SJCRH30 (cell line): ENCODE measurements at regions not wholly inside any gene's neighbourhood (a gene's known extent, or its start where the extent isn't known, plus 50 kb on each side); places are given as distances from the start of the nearest gene placed in this dataset.
A peak's percentile ranks its signal among the peaks of the same experiment; 100 is the strongest.

Experiments
- DNase-seq, 2 experiments: peaks; one replicate each; pipeline ENCODE4 v3.0.0-alpha.2; 2015 to 2020
- H3K27ac ChIP-seq: fragments of 250-450 bp; sonication (Bioruptor Pico); 2 replicates; pipeline ENCODE4 v1.5.1; 2020; ENCODE audit warnings: mild to moderate bottlenecking, moderate library complexity
- H3K27me3 ChIP-seq: fragments of 250-450 bp; sonication (Bioruptor Pico); 2 replicates; pipeline ENCODE4 v1.5.1; 2020; ENCODE audit warnings: mild to moderate bottlenecking, moderate library complexity
- H3K36me3 ChIP-seq: fragments of 250-450 bp; sonication (Bioruptor Pico); 2 replicates; pipeline ENCODE4 v1.5.1; 2020; ENCODE audit warnings: mild to moderate bottlenecking, moderate library complexity
- H3K4me1 ChIP-seq: fragments of 250-450 bp; sonication (Bioruptor Pico); 2 replicates; pipeline ENCODE4 v1.5.1; 2020; ENCODE audit warnings: mild to moderate bottlenecking, moderate library complexity
- H3K4me3 ChIP-seq: fragments of 250-450 bp; sonication (Bioruptor Pico); 2 replicates; pipeline ENCODE4 v1.5.1; 2020; ENCODE audit warnings: mild to moderate bottlenecking, moderate library complexity
- H3K9me3 ChIP-seq: fragments of 250-450 bp; sonication (Bioruptor Pico); replicated peaks from 2 replicates; pipeline ENCODE4 v1.5.1; 2020; ENCODE audit warnings: mild to moderate bottlenecking, moderate library complexity

- no peaks in the 10 kb centered on the region for H3K9me3 ChIP-seq
- H3K36me3 ChIP-seq = no peaks in the 10 kb centered on the region
- H3K4me1 ChIP-seq = no peaks in the 10 kb centered on the region
Observed at GRCh38 chrX:65610481-65610880, 57.0 kb upstream of the MSN start.

GRCh38 chrX:65610040-65610439, 57.4 kb upstream of the MSN start:
- H3K36me3 ChIP-seq = no peaks in the 10 kb centered on the region
- H3K27ac ChIP-seq = no peak overlapping the region
- no peak for DNase-seq
- no peak overlapping the region for H3K4me3 ChIP-seq
- no peaks in the 10 kb centered on the region for H3K27me3 ChIP-seq
- H3K9me3 ChIP-seq = no peaks in the 10 kb centered on the region
- H3K4me1 ChIP-seq = no peaks in the 10 kb centered on the region

More at GRCh38 chrX:65610481-65610880, 57.0 kb upstream of the MSN start:
- no peak overlapping the region for H3K4me3 ChIP-seq
- no peaks in the 10 kb centered on the region for H3K27me3 ChIP-seq
- no peak overlapping the region for H3K27ac ChIP-seq
- no peak for DNase-seq

DNA sequence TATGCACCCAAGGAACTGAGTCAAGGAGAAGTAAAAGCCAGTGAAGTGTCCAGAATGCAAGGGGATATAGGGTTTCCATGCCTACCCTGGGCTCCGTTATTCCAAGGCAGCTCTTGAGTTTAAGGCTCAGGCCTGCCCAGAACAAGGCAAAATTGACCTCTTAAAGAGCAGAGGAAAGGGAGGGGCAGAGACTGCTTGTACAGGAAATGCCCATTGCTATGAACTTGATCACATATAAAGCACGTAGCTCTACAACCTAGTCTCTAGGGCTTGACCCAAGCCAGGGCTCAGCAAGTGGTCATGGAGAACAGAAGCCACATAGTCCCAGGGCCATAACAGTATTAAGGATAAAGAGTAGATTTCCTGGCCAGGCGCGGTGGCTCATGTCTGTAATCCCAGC, 58.2 kb upstream of the MSN start:
- Histone ChIP-seq H3K9me3 (no peaks in the 10 kb centered on the region), H3K4me1 (no peaks in the 10 kb centered on the region), H3K27me3 (no peaks in the 10 kb centered on the region), H3K27ac (no peak overlapping the region), H3K36me3 (no peaks in the 10 kb centered on the region), H3K4me3 (no peak overlapping the region)
- DNase-seq = no peak

DNA sequence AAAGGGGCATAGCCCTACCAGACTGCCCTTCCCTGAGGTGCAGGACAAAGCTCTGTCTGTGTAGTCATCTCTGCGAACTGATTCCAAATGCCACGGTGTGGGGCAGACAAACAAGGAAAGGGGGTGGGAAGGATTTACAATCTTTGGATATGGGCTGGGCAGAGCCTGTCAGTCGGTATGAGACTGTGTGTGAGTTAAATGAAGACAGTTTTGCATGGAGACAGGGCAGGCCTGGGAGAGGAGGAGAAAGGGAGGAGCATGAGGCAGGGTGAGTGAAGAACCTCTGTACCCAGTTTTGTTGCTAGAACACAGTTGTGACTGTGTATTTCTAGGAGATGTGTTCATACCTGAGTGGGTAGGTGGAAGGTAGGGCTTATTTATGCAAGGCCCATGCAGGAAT, 59.4 kb upstream of the MSN start:
- H3K36me3 ChIP-seq = no peaks in the 10 kb centered on the region
- H3K27ac ChIP-seq = no peak overlapping the region
- no peaks in the 10 kb centered on the region for H3K27me3 ChIP-seq
- no peaks in the 10 kb centered on the region for H3K4me1 ChIP-seq
- no peaks in the 10 kb centered on the region for H3K9me3 ChIP-seq
- DNase-seq = no peak
- no peak overlapping the region for H3K4me3 ChIP-seq

- Histone ChIP-seq H3K36me3 (no peaks in the 10 kb centered on the region), H3K4me3 (no peak overlapping the region), H3K4me1 (no peaks in the 10 kb centered on the region), H3K27me3 (no peaks in the 10 kb centered on the region), H3K27ac (no peak overlapping the region), H3K9me3 (no peaks in the 10 kb centered on the region)
- no peak for DNase-seq
Observed at GRCh38 chrX:65607070-65607742, 60.2 kb upstream of the MSN start.

- DNase-seq = no peak
- no peaks in the 10 kb centered on the region for H3K9me3 ChIP-seq
- no peak overlapping the region for H3K27ac ChIP-seq
- no peaks in the 10 kb centered on the region for H3K36me3 ChIP-seq
- no peaks in the 10 kb centered on the region for H3K27me3 ChIP-seq
- H3K4me1 ChIP-seq = no peaks in the 10 kb centered on the region
- no peak overlapping the region for H3K4me3 ChIP-seq
Observed at GRCh38 chrX:65602221-65602560, 65.3 kb upstream of the MSN start.

DNA sequence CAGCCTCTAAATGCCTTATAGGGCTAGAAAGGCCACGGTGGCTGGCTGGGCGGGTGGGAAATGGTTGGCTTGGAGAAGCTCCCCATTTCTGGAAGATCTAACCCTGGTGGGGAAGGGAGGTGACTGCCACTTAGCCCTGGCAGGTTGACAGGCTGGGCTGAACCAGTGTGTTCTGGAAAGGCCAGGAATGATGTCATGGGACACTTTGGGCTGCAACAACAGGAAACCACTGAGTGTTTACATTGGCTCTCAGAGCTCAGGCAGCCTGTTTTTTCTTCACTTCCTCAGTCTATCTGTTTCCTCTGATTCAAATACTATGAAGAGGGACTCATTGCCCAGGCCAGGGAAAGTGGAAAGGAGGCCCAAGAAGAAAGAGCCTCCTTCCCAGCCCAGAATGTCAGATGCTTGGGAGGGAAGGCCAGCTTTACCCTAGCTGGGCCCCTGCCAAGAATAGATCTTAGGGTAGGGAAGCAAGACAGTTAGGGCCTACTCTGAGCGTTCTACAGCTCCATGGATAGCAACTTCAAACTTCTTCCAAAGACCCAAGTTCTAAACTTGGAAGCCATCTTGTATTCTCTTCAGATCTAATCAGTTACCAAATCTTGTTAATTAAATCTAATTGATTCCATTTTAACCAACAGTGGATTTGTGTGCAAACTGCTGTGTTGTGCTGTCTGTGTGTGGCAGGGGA, 65.8 kb upstream of the MSN start:
- no peaks in the 10 kb centered on the region for H3K27me3 ChIP-seq
- H3K36me3 ChIP-seq = no peaks in the 10 kb centered on the region
- DNase-seq = peak in 1 of 2 experiments; percentile 6
- H3K4me3 ChIP-seq = no peak overlapping the region
- H3K9me3 ChIP-seq = no peaks in the 10 kb centered on the region
- H3K4me1 ChIP-seq = no peaks in the 10 kb centered on the region
- H3K27ac ChIP-seq = no peak overlapping the region

DNA sequence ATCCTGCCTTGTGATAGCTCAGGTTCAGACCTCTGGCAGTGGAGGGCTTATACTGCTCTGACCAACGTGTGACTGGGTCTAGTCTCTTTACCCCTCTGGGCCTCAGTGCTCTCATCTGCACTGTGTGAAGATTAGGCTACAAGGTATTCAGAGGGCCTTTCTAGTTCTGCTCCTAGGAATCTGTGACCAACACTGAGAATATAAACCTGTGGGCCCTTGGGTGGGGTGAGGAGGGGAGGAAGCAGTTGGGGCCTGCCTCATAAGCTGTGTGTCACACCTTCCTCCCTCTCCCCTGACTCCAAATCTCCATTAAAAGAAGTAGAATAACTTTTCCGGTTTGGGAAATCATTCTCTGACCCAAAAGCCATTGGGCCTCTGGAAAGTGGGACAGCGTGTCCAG, 66.3 kb upstream of the MSN start:
- Histone ChIP-seq H3K4me1 (no peaks in the 10 kb centered on the region), H3K27me3 (no peaks in the 10 kb centered on the region), H3K9me3 (no peaks in the 10 kb centered on the region), H3K36me3 (no peaks in the 10 kb centered on the region), H3K27ac (no peak overlapping the region), H3K4me3 (no peak overlapping the region)
- no peak for DNase-seq

- Histone ChIP-seq H3K27me3 (no peaks in the 10 kb centered on the region), H3K9me3 (no peaks in the 10 kb centered on the region), H3K4me3 (no peak overlapping the region), H3K27ac (no peak overlapping the region), H3K4me1 (no peaks in the 10 kb centered on the region), H3K36me3 (no peaks in the 10 kb centered on the region)
- no peak for DNase-seq
Observed at GRCh38 chrX:65600106-65600505, 65.5 kb upstream of the LAS1L start.

DNA sequence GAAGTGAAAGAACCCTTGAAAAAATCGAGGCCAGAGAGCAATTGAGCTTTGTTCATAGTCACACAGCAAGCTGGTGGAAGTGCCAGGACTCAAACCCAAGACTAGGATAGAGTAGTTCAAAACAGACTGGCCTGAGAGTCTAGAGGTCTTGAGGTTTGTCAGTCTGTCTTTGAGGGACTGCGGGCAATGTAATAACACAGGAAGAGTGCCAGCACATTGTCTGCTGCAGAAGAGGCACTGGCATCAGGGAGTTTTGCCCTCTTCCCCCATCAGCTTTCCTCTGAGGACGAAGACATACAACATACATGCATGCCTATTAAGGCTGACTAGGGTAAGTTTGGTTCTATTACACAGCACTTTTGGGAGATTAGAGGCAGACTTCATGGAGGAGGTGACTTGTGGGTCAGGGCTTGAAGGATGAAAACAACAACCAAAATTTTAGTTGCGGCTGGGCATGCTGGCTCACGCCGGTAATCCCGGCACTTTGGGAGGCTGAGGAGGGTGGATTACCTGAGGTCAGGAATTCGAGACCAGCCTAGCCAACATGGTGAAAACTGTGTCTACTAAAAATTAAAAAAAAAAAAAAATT, 64.1 kb upstream of the LAS1L start:
- no peak for DNase-seq
- H3K9me3 ChIP-seq = no peaks in the 10 kb centered on the region
- no peak overlapping the region for H3K27ac ChIP-seq
- H3K4me3 ChIP-seq = no peak overlapping the region
- no peaks in the 10 kb centered on the region for H3K36me3 ChIP-seq
- no peaks in the 10 kb centered on the region for H3K27me3 ChIP-seq
- no peaks in the 10 kb centered on the region for H3K4me1 ChIP-seq

DNA sequence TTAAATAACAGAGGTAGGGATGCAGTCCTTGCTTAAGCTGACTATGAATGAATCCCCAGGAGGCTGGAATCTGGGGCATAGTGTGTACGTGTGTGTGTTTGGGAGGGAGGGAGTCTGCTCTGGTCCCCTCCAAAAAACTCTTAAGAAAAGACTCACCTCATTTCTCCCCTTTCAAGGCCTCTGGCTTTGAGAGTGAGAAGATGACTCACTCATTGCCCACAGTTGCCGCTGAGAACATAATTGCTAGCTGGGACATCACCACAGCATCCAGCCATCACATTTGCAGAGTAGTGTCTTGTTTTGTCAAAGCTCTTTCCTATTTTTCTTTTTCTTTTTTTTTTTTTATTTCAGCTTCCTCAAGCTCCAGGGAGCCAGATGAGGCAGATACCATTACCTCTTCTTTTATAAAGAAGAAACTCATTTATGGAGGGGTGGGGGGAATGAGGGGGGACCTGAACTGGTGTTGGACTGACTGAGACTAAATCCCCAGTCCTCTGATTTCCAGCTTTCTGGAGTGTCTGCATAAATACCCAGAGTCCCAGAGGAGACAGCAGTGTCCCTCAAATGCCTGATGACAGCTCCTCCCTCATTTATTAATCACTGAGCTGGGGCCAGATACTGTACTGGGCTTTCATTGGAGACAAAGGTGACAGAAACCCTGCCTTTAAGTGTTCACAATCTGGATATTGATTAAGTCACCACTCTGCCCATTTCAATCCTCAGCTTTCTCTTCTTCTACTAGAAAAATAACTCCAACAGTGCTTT, 61.9 kb upstream of the LAS1L start:
- DNase-seq = peak in 1 of 2 experiments; percentile 33
- H3K9me3 ChIP-seq = no peaks in the 10 kb centered on the region
- H3K4me3 ChIP-seq = no peak overlapping the region
- no peaks in the 10 kb centered on the region for H3K36me3 ChIP-seq
- no peak overlapping the region for H3K27ac ChIP-seq
- no peaks in the 10 kb centered on the region for H3K27me3 ChIP-seq
- H3K4me1 ChIP-seq = no peaks in the 10 kb centered on the region

DNA sequence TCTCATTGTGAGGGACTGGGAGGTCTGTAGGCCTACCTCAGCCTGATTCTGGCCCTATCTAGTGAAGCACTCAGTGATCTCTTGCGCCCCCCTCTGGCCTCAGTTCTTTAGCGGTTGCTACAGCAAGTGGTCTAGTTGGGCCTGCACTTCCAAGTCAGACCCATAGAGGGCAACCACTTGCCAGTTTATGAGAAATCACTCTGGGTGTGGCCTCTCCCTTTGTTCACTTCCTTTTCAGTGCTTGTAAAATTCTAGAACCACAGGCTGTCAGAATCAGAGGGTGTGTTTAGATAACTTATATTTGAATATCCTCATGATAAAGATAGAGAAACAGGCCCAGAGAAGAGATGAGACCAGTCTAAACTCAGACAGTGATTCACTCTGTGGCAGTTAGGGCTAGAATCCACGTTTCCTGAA, 60.9 kb upstream of the LAS1L start:
- no peak overlapping the region for H3K27ac ChIP-seq
- no peaks in the 10 kb centered on the region for H3K27me3 ChIP-seq
- no peaks in the 10 kb centered on the region for H3K9me3 ChIP-seq
- no peak overlapping the region for H3K4me3 ChIP-seq
- no peaks in the 10 kb centered on the region for H3K36me3 ChIP-seq
- H3K4me1 ChIP-seq = no peaks in the 10 kb centered on the region
- peak; percentile 89 to 95 for DNase-seq

- Histone ChIP-seq H3K4me1 (no peaks in the 10 kb centered on the region), H3K27me3 (no peaks in the 10 kb centered on the region), H3K4me3 (no peak overlapping the region), H3K36me3 (no peaks in the 10 kb centered on the region), H3K27ac (no peak overlapping the region), H3K9me3 (no peaks in the 10 kb centered on the region)
- no peak for DNase-seq
Observed at GRCh38 chrX:65591206-65591605, 56.6 kb upstream of the LAS1L start.

DNA sequence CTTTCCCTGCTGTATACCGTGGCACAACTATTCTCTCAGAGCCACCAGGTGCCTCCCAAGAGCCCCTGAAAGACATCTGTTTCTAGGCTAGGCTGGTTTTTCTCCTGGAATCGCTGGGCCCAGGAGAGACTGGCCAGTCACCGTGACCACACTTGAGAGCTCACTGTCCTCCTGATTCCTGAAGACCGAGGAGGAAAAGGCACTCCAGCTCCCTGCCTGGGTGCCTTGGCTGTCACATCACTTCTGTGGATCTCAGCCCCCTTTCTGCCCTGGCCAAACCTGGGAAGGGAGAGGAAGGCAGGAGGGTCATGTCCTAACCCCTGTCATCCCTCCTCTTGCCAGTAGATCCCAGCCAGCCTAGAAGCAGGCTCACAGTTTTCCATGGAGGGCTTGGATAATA, 54.7 kb upstream of the LAS1L start:
- H3K36me3 ChIP-seq = no peaks in the 10 kb centered on the region
- no peak overlapping the region for H3K27ac ChIP-seq
- H3K27me3 ChIP-seq = no peaks in the 10 kb centered on the region
- H3K4me1 ChIP-seq = no peaks in the 10 kb centered on the region
- no peak overlapping the region for H3K4me3 ChIP-seq
- H3K9me3 ChIP-seq = no peaks in the 10 kb centered on the region
- DNase-seq = no peak

GRCh38 chrX:65588795-65589194, 54.2 kb upstream of the LAS1L start:
- Histone ChIP-seq H3K27me3 (no peaks in the 10 kb centered on the region), H3K4me3 (no peak overlapping the region), H3K27ac (no peak overlapping the region), H3K9me3 (no peaks in the 10 kb centered on the region), H3K4me1 (no peaks in the 10 kb centered on the region), H3K36me3 (no peaks in the 10 kb centered on the region)
- no peak for DNase-seq
